Liver (tissue), 3 donors: ENCODE measurements at regions not wholly inside any gene's neighbourhood (a gene's known extent, or its start where the extent isn't known, plus 50 kb on each side); places are given as distances from the start of the nearest gene placed in this dataset.

Experiments used
- ATF3 ChIP-seq: IDR thresholded peaks from 2 replicates; pipeline ENCODE4 v1.6.1; 2016; ENCODE audit warnings: antibody characterized with exemption
- CTCF ChIP-seq: fragments of 150-350 bp; IDR thresholded peaks from 2 replicates; pipeline ENCODE4 v1.5.1; 2017; ENCODE audit warnings: improper control_type of control experiment, low read depth, low read length; ENCODE audit not compliant: missing input control
- FOXA1 ChIP-seq: IDR thresholded peaks from 2 replicates; pipeline ENCODE4 v1.6.1; 2016; ENCODE audit warnings: antibody characterized with exemption
- GABPA ChIP-seq, 2 donors: IDR thresholded peaks in 1 of 2; conservative IDR thresholded peaks in 1 of 2; 2 replicates each; pipeline ENCODE4 v1.6.1; 2016; ENCODE audit warnings: antibody characterized with exemption in 2 of 2, mild to moderate bottlenecking in 1 of 2, moderate library complexity in 1 of 2
- REST ChIP-seq: IDR thresholded peaks from 2 replicates; pipeline ENCODE4 v1.6.1; 2016; ENCODE audit warnings: antibody characterized with exemption, mild to moderate bottlenecking
- RXRA ChIP-seq, 2 donors: IDR thresholded peaks; 2 replicates each; pipeline ENCODE4 v1.6.1; 2017 to 2018; ENCODE audit warnings: antibody characterized with exemption in 2 of 2, mild to moderate bottlenecking in 1 of 2
- YY1 ChIP-seq: IDR thresholded peaks from 2 replicates; pipeline ENCODE4 v1.6.1; 2016; ENCODE audit warnings: antibody characterized with exemption, mild to moderate bottlenecking
- donor health status: healthy.
- donor health status: healthy.

- TF ChIP-seq GABPA (IDR thresholded peaks at IDR 0.05 in 1 of 2, conservative IDR thresholded peaks at IDR 0.05 in 1 of 2) (no peak), REST (no peak), ATF3 (no peak), CTCF (no peak), YY1 (no peak), FOXA1 (no peak), RXRA (IDR thresholded peaks at IDR 0.05) (no peak)
Measured at GRCh38 chr9:2418619-2419018, 203.0 kb upstream of the VLDLR start.
